Neural cell (in vitro differentiated cells): ENCODE measurements at regions not wholly inside any gene's neighbourhood (a gene's known extent, or its start where the extent isn't known, plus 50 kb on each side); places are given as distances from the start of the nearest gene placed in this dataset.

Experiments used
- EP300 ChIP-seq: fragments of 450-650 bp; conservative IDR thresholded peaks from 2 replicates; pipeline ENCODE4 v1.6.1; 2014; ENCODE audit warnings: antibody characterized with exemption, mild to moderate bottlenecking, moderate library complexity; ENCODE audit not compliant: poor library complexity, severe bottlenecking
- MXI1 ChIP-seq: fragments of 450-650 bp; conservative IDR thresholded peaks from 2 replicates; pipeline ENCODE4 v1.6.1; 2014; ENCODE audit warnings: antibody characterized with exemption, mild to moderate bottlenecking; ENCODE audit not compliant: poor library complexity, severe bottlenecking
- POLR2AphosphoS5 ChIP-seq: IDR thresholded peaks from 2 replicates; pipeline ENCODE4 v1.6.1; 2012
- RAD21 ChIP-seq: fragments of 450-650 bp; conservative IDR thresholded peaks from 2 replicates; pipeline ENCODE4 v1.6.1; 2014; ENCODE audit warnings: antibody characterized with exemption, mild to moderate bottlenecking, moderate library complexity
- SMC3 ChIP-seq: fragments of 450-650 bp; conservative IDR thresholded peaks from 2 replicates; pipeline ENCODE4 v1.6.1; 2014; ENCODE audit warnings: antibody characterized with exemption, mild to moderate bottlenecking, moderate library complexity; ENCODE audit not compliant: poor library complexity
- TAF1 ChIP-seq: IDR thresholded peaks from 2 replicates; pipeline ENCODE4 v1.6.1; 2012; ENCODE audit warnings: low read depth
- TF ChIP-seq, protein P1 (sequence below): IDR thresholded peaks from 2 replicates; pipeline ENCODE4 v1.6.1; 2012; ENCODE audit warnings: borderline replicate concordance
- TF ChIP-seq, protein P2 (sequence below): fragments of 450-650 bp; IDR thresholded peaks from 2 replicates; pipeline ENCODE4 v1.5.1; 2014; ENCODE audit warnings: antibody characterized with exemption, mild to moderate bottlenecking, moderate library complexity; ENCODE audit not compliant: poor library complexity, severe bottlenecking

DNA sequence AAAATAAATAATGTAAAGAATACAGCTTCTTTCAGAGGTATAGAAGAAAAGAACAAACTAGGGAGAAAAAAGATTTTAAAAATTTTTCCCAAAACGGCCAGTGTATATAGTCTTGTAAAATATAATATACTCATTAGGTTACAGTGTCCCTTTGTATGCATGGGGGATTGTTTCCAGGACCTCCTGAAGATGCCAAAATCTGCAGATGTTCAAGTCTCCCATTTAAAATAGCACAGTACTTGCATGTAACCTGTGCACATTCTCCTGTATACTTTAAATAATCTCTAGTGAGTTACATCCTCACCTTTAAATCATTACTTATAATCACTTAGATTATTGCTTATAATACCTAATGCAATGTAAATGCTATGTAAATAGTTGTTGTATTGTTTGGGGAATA is 80.6 kb upstream of the LRRTM4 start:
- TF ChIP-seq TAF1 (no peak), POLR2AphosphoS5 (no peak), EP300 (no peak), RAD21 (no peak), MXI1 (no peak), SMC3 (no peak)
- TF ChIP-seq, protein P1, sequence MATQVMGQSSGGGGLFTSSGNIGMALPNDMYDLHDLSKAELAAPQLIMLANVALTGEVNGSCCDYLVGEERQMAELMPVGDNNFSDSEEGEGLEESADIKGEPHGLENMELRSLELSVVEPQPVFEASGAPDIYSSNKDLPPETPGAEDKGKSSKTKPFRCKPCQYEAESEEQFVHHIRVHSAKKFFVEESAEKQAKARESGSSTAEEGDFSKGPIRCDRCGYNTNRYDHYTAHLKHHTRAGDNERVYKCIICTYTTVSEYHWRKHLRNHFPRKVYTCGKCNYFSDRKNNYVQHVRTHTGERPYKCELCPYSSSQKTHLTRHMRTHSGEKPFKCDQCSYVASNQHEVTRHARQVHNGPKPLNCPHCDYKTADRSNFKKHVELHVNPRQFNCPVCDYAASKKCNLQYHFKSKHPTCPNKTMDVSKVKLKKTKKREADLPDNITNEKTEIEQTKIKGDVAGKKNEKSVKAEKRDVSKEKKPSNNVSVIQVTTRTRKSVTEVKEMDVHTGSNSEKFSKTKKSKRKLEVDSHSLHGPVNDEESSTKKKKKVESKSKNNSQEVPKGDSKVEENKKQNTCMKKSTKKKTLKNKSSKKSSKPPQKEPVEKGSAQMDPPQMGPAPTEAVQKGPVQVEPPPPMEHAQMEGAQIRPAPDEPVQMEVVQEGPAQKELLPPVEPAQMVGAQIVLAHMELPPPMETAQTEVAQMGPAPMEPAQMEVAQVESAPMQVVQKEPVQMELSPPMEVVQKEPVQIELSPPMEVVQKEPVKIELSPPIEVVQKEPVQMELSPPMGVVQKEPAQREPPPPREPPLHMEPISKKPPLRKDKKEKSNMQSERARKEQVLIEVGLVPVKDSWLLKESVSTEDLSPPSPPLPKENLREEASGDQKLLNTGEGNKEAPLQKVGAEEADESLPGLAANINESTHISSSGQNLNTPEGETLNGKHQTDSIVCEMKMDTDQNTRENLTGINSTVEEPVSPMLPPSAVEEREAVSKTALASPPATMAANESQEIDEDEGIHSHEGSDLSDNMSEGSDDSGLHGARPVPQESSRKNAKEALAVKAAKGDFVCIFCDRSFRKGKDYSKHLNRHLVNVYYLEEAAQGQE, result no peak
- TF ChIP-seq, protein P2, sequence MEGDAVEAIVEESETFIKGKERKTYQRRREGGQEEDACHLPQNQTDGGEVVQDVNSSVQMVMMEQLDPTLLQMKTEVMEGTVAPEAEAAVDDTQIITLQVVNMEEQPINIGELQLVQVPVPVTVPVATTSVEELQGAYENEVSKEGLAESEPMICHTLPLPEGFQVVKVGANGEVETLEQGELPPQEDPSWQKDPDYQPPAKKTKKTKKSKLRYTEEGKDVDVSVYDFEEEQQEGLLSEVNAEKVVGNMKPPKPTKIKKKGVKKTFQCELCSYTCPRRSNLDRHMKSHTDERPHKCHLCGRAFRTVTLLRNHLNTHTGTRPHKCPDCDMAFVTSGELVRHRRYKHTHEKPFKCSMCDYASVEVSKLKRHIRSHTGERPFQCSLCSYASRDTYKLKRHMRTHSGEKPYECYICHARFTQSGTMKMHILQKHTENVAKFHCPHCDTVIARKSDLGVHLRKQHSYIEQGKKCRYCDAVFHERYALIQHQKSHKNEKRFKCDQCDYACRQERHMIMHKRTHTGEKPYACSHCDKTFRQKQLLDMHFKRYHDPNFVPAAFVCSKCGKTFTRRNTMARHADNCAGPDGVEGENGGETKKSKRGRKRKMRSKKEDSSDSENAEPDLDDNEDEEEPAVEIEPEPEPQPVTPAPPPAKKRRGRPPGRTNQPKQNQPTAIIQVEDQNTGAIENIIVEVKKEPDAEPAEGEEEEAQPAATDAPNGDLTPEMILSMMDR, result no peak
